Upper lobe of right lung (tissue), 1 donor: ENCODE measurements at regions not wholly inside any gene's neighbourhood (a gene's known extent, or its start where the extent isn't known, plus 50 kb on each side); places are given as distances from the start of the nearest gene placed in this dataset.

Experiments
- ATAC-seq: fragments of 200-7000 bp; cut with Tn5 transposase; one replicate; pipeline ENCODE4 v1.9.1; 2020; ENCODE audit warnings: mild to moderate bottlenecking, moderate library complexity
- DNase-seq: peaks from one replicate; pipeline ENCODE4 v3.0.0-alpha.2; 2020
- H3K27ac ChIP-seq: fragments of 200-600 bp; one replicate; pipeline ENCODE4 v1.8.0; 2022
- H3K27me3 ChIP-seq: fragments of 200-600 bp; one replicate; pipeline ENCODE4 v1.8.0; 2022; ENCODE audit warnings: mild to moderate bottlenecking
- H3K36me3 ChIP-seq: fragments of 200-600 bp; one replicate; pipeline ENCODE4 v1.8.0; 2022
- H3K4me1 ChIP-seq: fragments of 200-600 bp; one replicate; pipeline ENCODE4 v1.8.0; 2022
- H3K4me3 ChIP-seq: fragments of 200-600 bp; one replicate; pipeline ENCODE4 v1.8.0; 2022; ENCODE audit warnings: mild to moderate bottlenecking
- H3K9me3 ChIP-seq: fragments of 200-600 bp; one replicate; pipeline ENCODE4 v1.8.0; 2022
- CTCF ChIP-seq: fragments of 200-600 bp; IDR thresholded peaks from one replicate; pipeline ENCODE4 v1.8.0; 2022; ENCODE audit warnings: antibody characterized with exemption
- intact Hi-C: fragments of 100-400 bp; cut with DNase I; formaldehyde crosslinking; loops from one replicate; pipeline ENCODE4 v1.11.0; 2022
- donor health status: DM: no; HTN: yes; CAD: no; lungs with severe emphysema.

GRCh38 chrY:13094411-13094810 lies 189.7 kb downstream of the DDX3Y start:
- ATAC-seq (no peak), DNase-seq (no peak)
- intact Hi-C loops: no loop called here
- Histone ChIP-seq H3K9me3 (no peaks in the 10 kb centered on the region), H3K4me1 (no peaks in the 10 kb centered on the region), H3K36me3 (no peaks in the 10 kb centered on the region), H3K27ac (no peak overlapping the region), H3K27me3 (no peaks in the 10 kb centered on the region), H3K4me3 (no peak overlapping the region)
- no peak for TF ChIP-seq CTCF

DNA sequence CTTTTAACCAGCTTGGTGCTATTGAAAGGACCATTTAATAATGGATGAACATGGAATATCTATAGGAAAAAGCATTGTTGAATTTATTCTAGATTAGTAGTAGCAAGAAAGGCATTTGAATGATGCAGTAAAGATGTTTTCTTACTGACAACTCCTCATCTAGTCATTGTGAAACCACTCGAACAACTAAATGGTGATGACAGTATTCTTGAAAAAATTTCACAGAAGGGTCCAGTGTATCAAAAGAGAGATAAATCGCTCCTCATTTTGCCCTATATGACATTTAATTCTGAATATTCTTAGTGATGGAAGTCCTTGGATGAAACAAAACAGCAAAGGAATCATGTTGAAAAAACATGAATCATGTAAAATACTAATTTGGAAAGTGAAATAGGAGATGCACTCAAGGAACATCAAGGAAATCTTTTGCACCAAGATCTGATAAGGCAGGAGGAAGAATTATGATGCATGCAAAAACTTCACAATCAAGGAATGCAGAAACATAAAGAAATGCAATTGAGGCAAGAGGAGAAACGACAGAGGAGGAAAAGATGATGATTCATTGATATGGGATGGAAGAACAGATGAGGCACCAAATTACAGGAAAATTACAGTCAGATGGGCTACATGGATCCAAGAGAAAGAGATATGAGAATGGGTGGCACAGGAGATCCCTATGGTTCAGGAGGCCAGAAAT lies 190.4 kb downstream of the DDX3Y start:
- intact Hi-C loops: no loop called here
- no peak overlapping the region for H3K27ac ChIP-seq
- H3K36me3 ChIP-seq: no peaks in the 10 kb centered on the region
- H3K4me3 ChIP-seq: no peak overlapping the region
- H3K9me3 ChIP-seq: no peaks in the 10 kb centered on the region
- DNase-seq (no peak), ATAC-seq (no peak)
- no peak for TF ChIP-seq CTCF
- H3K27me3 ChIP-seq: no peaks in the 10 kb centered on the region
- no peaks in the 10 kb centered on the region for H3K4me1 ChIP-seq

DNA sequence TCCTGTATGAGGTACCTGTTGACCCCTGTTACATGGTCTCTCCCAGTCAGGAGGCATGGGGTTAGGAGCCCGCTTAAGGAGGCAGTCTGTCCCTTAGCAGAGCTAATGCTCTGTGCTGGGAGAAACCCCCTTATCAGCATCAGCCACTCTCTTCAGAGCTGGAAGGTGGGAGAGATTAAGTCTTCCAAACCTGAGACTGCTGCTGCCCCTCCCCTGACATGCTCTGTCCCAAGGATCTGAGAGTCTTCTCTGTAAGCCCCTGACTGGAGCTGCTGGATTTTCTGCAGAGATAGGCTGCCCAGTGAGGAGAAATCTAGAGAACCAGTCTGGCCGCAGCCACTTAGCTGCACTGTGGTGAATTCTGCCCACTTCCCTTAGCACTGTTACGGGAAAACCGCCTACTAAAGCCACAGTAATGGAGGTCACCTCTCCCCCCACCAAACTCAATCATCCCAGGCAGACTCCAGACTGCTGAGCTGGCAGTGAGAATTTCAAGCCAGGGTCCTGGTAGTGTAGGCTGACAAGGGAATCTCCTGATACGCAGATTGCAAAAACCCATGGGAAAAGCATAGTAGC lies 222.3 kb downstream of the DDX3Y start:
- no peak for TF ChIP-seq CTCF
- H3K36me3 ChIP-seq: no peaks in the 10 kb centered on the region
- H3K9me3 ChIP-seq: no peaks in the 10 kb centered on the region
- ATAC-seq: no peak
- H3K4me3 ChIP-seq: no peak overlapping the region
- intact Hi-C loops: no loop called here
- H3K27ac ChIP-seq: no peak overlapping the region
- H3K27me3 ChIP-seq: no peaks in the 10 kb centered on the region
- DNase-seq: no peak
- no peaks in the 10 kb centered on the region for H3K4me1 ChIP-seq

- H3K27me3 ChIP-seq: no peaks in the 10 kb centered on the region
- DNase-seq: no peak
- H3K27ac ChIP-seq: no peak overlapping the region
- no peaks in the 10 kb centered on the region for H3K36me3 ChIP-seq
- no peaks in the 10 kb centered on the region for H3K9me3 ChIP-seq
- TF ChIP-seq CTCF: no peak
- intact Hi-C loops: no loop called here
- H3K4me3 ChIP-seq: no peak overlapping the region
- no peaks in the 10 kb centered on the region for H3K4me1 ChIP-seq
- no peak for ATAC-seq
Measured at GRCh38 chrY:13127476-13127875, 222.8 kb downstream of the DDX3Y start.

GRCh38 chrY:13149148-13149547 lies 244.5 kb downstream of the DDX3Y start:
- intact Hi-C loops: no loop called here
- Histone ChIP-seq H3K36me3 (no peaks in the 10 kb centered on the region), H3K27ac (no peak overlapping the region), H3K9me3 (no peaks in the 10 kb centered on the region), H3K27me3 (no peaks in the 10 kb centered on the region), H3K4me3 (peak overlapping the region; percentile 33), H3K4me1 (no peaks in the 10 kb centered on the region)
- ATAC-seq: no peak
- DNase-seq: no peak
- TF ChIP-seq CTCF: no peak
